ENCODE measurements at regions not wholly inside any gene's neighbourhood (a gene's known extent, or its start where the extent isn't known, plus 50 kb on each side); places are given as distances from the start of the nearest gene placed in this dataset.

DNA sequence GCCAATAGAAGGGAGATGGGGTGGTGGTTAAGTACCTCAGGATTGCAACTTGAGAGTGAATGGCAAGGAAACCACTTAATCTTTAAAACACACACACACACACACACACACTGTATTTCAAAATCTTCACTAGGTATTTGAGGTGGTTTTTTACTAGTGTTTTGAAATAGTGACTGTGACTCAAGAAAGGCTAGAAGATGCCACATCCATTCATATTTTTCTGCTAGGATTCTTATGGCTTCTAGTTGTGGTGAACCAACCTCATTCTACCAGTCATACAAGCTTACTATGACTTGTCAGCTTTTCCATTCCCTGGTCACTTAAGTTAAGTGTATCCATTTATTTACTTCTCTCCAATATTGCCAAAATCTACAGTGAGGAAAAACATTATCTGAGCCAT lies 519.4 kb upstream of the JAG1 start:
- TF ChIP-seq, protein P1, sequence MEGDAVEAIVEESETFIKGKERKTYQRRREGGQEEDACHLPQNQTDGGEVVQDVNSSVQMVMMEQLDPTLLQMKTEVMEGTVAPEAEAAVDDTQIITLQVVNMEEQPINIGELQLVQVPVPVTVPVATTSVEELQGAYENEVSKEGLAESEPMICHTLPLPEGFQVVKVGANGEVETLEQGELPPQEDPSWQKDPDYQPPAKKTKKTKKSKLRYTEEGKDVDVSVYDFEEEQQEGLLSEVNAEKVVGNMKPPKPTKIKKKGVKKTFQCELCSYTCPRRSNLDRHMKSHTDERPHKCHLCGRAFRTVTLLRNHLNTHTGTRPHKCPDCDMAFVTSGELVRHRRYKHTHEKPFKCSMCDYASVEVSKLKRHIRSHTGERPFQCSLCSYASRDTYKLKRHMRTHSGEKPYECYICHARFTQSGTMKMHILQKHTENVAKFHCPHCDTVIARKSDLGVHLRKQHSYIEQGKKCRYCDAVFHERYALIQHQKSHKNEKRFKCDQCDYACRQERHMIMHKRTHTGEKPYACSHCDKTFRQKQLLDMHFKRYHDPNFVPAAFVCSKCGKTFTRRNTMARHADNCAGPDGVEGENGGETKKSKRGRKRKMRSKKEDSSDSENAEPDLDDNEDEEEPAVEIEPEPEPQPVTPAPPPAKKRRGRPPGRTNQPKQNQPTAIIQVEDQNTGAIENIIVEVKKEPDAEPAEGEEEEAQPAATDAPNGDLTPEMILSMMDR (IDR thresholded peaks at IDR 0.05; ENCODE audit: borderline replicate concordance): no peak
- H3K9me3 ChIP-seq (replicated peaks): no peaks in the 10 kb centered on the region
- H3K36me3 ChIP-seq: no peaks in the 10 kb centered on the region
- no peaks in the 10 kb centered on the region for H3K27me3 ChIP-seq (ENCODE audit: low read depth)
- no peak for DNase-seq
- H3K27ac ChIP-seq (replicated peaks): no peak overlapping the region
- intact Hi-C loops (cut with micrococcal nuclease): no loop called here
- peaks cover 19% of the 10 kb centered on the region for H3K4me1 ChIP-seq
- no peak overlapping the region for H3K4me3 ChIP-seq

DNA sequence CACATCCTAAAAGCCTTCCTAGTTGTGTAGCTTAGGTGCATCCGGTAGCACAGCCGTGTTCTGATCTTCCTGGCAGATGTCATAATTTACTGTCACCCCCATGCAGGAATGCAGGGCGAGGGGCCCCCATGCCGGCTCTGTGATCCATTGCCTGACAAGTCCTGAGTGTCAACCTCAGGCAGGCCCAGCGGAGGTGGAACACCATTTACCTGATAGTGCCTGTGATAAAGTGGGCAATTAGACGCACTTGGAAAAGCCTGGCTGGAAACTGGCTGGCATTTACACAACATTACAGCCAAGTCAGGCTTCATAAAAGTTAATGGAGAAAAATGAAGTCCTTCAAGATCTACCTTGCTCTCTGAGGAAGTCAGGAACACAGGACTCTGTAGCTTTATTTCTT lies 521.4 kb upstream of the JAG1 start:
- intact Hi-C loops (cut with micrococcal nuclease): no loop called here
- Histone ChIP-seq H3K27ac (replicated peaks) (peak overlapping the region; percentile 68), H3K4me3 (no peak overlapping the region), H3K27me3 (ENCODE audit: low read depth) (no peaks in the 10 kb centered on the region), H3K36me3 (no peaks in the 10 kb centered on the region), H3K9me3 (replicated peaks) (no peaks in the 10 kb centered on the region), H3K4me1 (peaks cover 19% of the 10 kb centered on the region)
- peak; percentile 24 for DNase-seq
- TF ChIP-seq, protein P1 (IDR thresholded peaks at IDR 0.05; ENCODE audit: borderline replicate concordance): no peak

DNA sequence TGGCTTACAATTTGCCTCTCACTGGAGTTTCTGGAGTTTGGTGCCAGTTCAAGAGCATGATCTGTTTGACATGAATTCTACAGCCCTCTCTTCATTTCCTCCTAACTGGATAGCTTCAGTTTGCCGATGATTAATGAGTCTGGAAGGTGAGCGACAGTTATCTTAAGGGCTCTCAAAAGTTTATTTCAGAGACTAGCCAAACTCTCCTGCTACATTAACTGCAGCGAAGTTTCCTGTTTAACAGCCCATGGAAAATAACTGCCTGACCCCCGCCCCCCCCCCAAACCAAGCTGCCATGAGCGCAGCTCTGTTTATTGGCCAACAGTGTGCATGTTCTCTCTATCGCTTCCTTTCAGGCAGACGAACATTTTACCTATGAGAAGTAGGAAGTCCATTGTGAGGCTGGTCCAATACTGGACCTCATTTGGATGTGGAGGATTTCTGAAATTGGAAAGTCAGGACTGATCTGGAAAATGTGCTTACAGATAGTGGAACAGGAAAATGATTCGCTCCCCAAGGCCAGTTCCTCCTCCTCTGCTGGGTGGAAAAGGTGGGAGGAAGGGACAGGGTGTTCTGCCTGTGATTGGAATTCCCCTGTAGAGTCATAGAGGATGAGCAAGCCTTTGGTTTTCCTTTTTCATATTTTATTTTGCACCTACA lies 522.2 kb upstream of the JAG1 start:
- Histone ChIP-seq H3K27ac (replicated peaks) (peak overlapping the region; percentile 68), H3K9me3 (replicated peaks) (no peaks in the 10 kb centered on the region), H3K36me3 (no peaks in the 10 kb centered on the region), H3K4me1 (peaks cover 19% of the 10 kb centered on the region), H3K4me3 (no peak overlapping the region), H3K27me3 (ENCODE audit: low read depth) (no peaks in the 10 kb centered on the region)
- TF ChIP-seq, protein P1 (IDR thresholded peaks at IDR 0.05; ENCODE audit: borderline replicate concordance): no peak
- DNase-seq: no peak
- intact Hi-C loops (cut with micrococcal nuclease): no loop called here

DNA sequence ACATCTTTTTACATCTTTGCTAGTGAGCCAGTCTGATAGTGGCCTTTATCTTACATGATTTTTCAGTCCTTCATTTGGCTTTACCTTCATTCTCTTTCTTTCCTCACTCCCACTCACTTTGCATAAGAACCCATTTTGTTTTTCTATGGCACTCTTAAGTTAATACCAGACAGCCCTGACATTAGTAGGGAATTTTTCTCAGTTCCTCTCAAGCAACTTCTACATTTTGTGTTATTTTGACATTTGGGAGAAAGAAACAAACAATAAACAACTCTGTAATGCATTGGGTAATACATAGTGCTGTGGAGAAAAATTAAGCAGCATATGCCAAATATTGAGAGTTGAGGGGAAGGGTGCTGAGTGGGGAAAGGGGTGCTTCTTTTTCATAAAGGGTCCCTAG lies 524.1 kb upstream of the JAG1 start:
- TF ChIP-seq, protein P1 (IDR thresholded peaks at IDR 0.05; ENCODE audit: borderline replicate concordance): no peak
- H3K36me3 ChIP-seq: no peaks in the 10 kb centered on the region
- no peak overlapping the region for H3K27ac ChIP-seq (replicated peaks)
- H3K4me1 ChIP-seq: peaks cover 19% of the 10 kb centered on the region
- intact Hi-C loops (cut with micrococcal nuclease): no loop called here
- no peaks in the 10 kb centered on the region for H3K9me3 ChIP-seq (replicated peaks)
- H3K4me3 ChIP-seq: no peak overlapping the region
- DNase-seq: no peak
- no peaks in the 10 kb centered on the region for H3K27me3 ChIP-seq (ENCODE audit: low read depth)

DNA sequence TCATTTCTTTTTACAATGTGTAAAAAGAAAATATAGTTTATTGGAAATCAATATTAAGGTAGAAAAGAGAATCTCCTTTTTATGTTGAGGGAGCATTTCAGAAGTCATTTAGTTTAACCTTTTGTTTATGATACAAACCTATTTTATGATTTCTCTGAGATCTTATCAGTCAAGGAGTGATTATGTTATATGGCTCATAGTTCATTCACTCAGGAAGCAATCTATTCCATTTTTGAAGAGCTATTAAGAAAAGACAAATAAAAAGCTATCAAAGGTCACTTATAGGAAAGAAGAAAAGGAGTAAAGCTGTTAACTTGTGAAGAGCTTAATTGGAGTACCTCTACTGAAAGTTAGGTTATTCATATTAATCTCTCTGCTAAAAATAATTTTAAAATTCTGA lies 526.6 kb upstream of the JAG1 start:
- H3K36me3 ChIP-seq: no peaks in the 10 kb centered on the region
- no peak for DNase-seq
- H3K27me3 ChIP-seq (ENCODE audit: low read depth): no peaks in the 10 kb centered on the region
- intact Hi-C loops (cut with micrococcal nuclease): no loop called here
- no peak overlapping the region for H3K27ac ChIP-seq (replicated peaks)
- peaks cover 17% of the 10 kb centered on the region for H3K4me1 ChIP-seq
- no peaks in the 10 kb centered on the region for H3K9me3 ChIP-seq (replicated peaks)
- TF ChIP-seq, protein P1 (IDR thresholded peaks at IDR 0.05; ENCODE audit: borderline replicate concordance): no peak
- H3K4me3 ChIP-seq: no peak overlapping the region
